Prostate gland (tissue), 2 donors: ENCODE measurements at regions not wholly inside any gene's neighbourhood (a gene's known extent, or its start where the extent isn't known, plus 50 kb on each side); places are given as distances from the start of the nearest gene placed in this dataset.

Experiments
- DNase-seq: peaks from one replicate; pipeline ENCODE4 v3.0.0-alpha.2; 2019; ENCODE audit warnings: low spot score
- H3K27ac ChIP-seq, 2 donors: fragments of 200-600 bp; sonication (generic); 2 replicates each; pipeline ENCODE4 v1.5.1; 2017 to 2019
- H3K27me3 ChIP-seq: fragments of 200-600 bp; sonication (generic); replicated peaks from 2 replicates; pipeline ENCODE4 v1.5.1; 2019; ENCODE audit not compliant: insufficient read depth
- H3K36me3 ChIP-seq, 2 donors: fragments of 200-600 bp; sonication (generic); 1 replicate in 1 of 2; 2 replicates in 1 of 2; pipeline versions ENCODE4 v1.5.1 to v1.8.1; 2017 to 2019
- H3K4me1 ChIP-seq: fragments of 200-600 bp; sonication (generic); replicated peaks from 2 replicates; pipeline ENCODE4 v1.5.1; 2019
- H3K4me3 ChIP-seq, 2 donors: fragments of 200-600 bp; sonication (generic); 2 replicates each; pipeline ENCODE4 v1.5.1; 2017 to 2019
- H3K9me3 ChIP-seq: fragments of 200-600 bp; sonication (generic); 2 replicates; pipeline ENCODE4 v1.5.1; 2017
- CTCF ChIP-seq, 4 experiments: fragments of 200-600 bp in 2 of 4; fragments of 450-650 bp in 2 of 4; sonication (generic) in 2 of 4; IDR thresholded peaks; 1 replicate in 3 of 4; 2 replicates in 1 of 4; pipeline ENCODE4 v1.5.1; 2016 to 2019; ENCODE audit warnings: antibody characterized with exemption in 4 of 4, mild to moderate bottlenecking in 2 of 4, moderate library complexity in 2 of 4
- POLR2A ChIP-seq: fragments of 450-650 bp; IDR thresholded peaks from one replicate; pipeline ENCODE4 v1.6.1; 2016; ENCODE audit warnings: antibody characterized with exemption, mild to moderate bottlenecking
- POLR2AphosphoS5 ChIP-seq: sonication (generic); formaldehyde crosslinking; IDR thresholded peaks from one replicate; pipeline ENCODE4 v1.6.1; 2017; ENCODE audit warnings: antibody characterized with exemption
- WGBS: methylation state at CpG from one replicate; pipeline ENCODE4 v1.1.5; 2018; 5-methylcytosine and 5-hydroxymethylcytosine counted together
- intact Hi-C: fragments of 100-400 bp; cut with DNase I; formaldehyde crosslinking; loops from one replicate; pipeline ENCODE4 v1.14.2; 2022

- no peak overlapping the region for H3K27ac ChIP-seq
- TF ChIP-seq POLR2A: no peak
- no peak for TF ChIP-seq CTCF (IDR thresholded peaks at IDR 0.05)
- no peak for TF ChIP-seq POLR2AphosphoS5
- WGBS: 51% methylated on average over 3 of the region's 3 CpGs
- H3K4me1 ChIP-seq: peaks cover 2% of the 10 kb centered on the region
- H3K27me3 ChIP-seq: no peaks in the 10 kb centered on the region
- intact Hi-C loops: no loop called here
- DNase-seq: no peak
- no peak overlapping the region for H3K4me3 ChIP-seq
- H3K9me3 ChIP-seq: no peaks in the 10 kb centered on the region
- H3K36me3 ChIP-seq: no peaks in the 10 kb centered on the region
Measured at GRCh38 chr7:18419456-18419855, 76.1 kb upstream of the HDAC9 start.

GRCh38 chr7:18420108-18420507 lies 75.4 kb upstream of the HDAC9 start:
- H3K27ac ChIP-seq: no peak overlapping the region
- intact Hi-C loops: no loop called here
- no peak overlapping the region for H3K4me3 ChIP-seq
- no peaks in the 10 kb centered on the region for H3K36me3 ChIP-seq
- 43% methylated on average over 2 of the region's 2 CpGs for WGBS
- H3K4me1 ChIP-seq: peaks cover 2% of the 10 kb centered on the region
- no peaks in the 10 kb centered on the region for H3K9me3 ChIP-seq
- DNase-seq: no peak
- TF ChIP-seq POLR2AphosphoS5 (peak; percentile 12), POLR2A (no peak)
- H3K27me3 ChIP-seq: no peaks in the 10 kb centered on the region

- DNase-seq: no peak
- intact Hi-C loops: no loop called here
- Histone ChIP-seq H3K9me3 (no peaks in the 10 kb centered on the region), H3K4me1 (peaks cover 2% of the 10 kb centered on the region), H3K27ac (no peak overlapping the region), H3K36me3 (no peaks in the 10 kb centered on the region), H3K27me3 (no peaks in the 10 kb centered on the region), H3K4me3 (no peak overlapping the region)
- 48% methylated on average over 1 of the region's 1 CpG for WGBS
- no peak for TF ChIP-seq POLR2AphosphoS5
- no peak for TF ChIP-seq CTCF (IDR thresholded peaks at IDR 0.05)
- TF ChIP-seq POLR2A: no peak
Measured at GRCh38 chr7:18420748-18421147, 74.8 kb upstream of the HDAC9 start.

- peaks cover 2% of the 10 kb centered on the region for H3K4me1 ChIP-seq
- no peak overlapping the region for H3K27ac ChIP-seq
- 53% methylated on average over 4 of the region's 4 CpGs for WGBS
- intact Hi-C loops: no loop called here
- H3K9me3 ChIP-seq: no peaks in the 10 kb centered on the region
- H3K36me3 ChIP-seq: no peaks in the 10 kb centered on the region
- TF ChIP-seq POLR2AphosphoS5 (no peak), POLR2A (no peak), CTCF (IDR thresholded peaks at IDR 0.05) (no peak)
- H3K4me3 ChIP-seq: no peak overlapping the region
- H3K27me3 ChIP-seq: no peaks in the 10 kb centered on the region
- DNase-seq: no peak
Measured at GRCh38 chr7:18421297-18422002, 74.1 kb upstream of the HDAC9 start.

- no peak for DNase-seq
- H3K27me3 ChIP-seq: no peaks in the 10 kb centered on the region
- no peaks in the 10 kb centered on the region for H3K36me3 ChIP-seq
- TF ChIP-seq CTCF (IDR thresholded peaks at IDR 0.05): no peak
- TF ChIP-seq POLR2A: no peak
- no peak for TF ChIP-seq POLR2AphosphoS5
- no peak overlapping the region for H3K27ac ChIP-seq
- no peak overlapping the region for H3K4me3 ChIP-seq
- H3K9me3 ChIP-seq: no peaks in the 10 kb centered on the region
- intact Hi-C loops: no loop called here
- WGBS: 96% methylated on average over 4 of the region's 4 CpGs
- no peaks in the 10 kb centered on the region for H3K4me1 ChIP-seq
Measured at GRCh38 chr7:18425227-18425626, 70.3 kb upstream of the HDAC9 start.
